PC-9 (cell line): ENCODE measurements at regions not wholly inside any gene's neighbourhood (a gene's known extent, or its start where the extent isn't known, plus 50 kb on each side); places are given as distances from the start of the nearest gene placed in this dataset.

Source experiments
- BruUV-seq: library from RNA; stranded (reverse); fragments of 400-500 nt; replicated peaks from 2 replicates; lab custom pipeline; 2021; lab: Mats Ljungman, UMichigan
- CTCF ChIA-PET: fragments of 300-600 bp; sonication (Branson Sonifier 250); formaldehyde crosslinking; loops from one replicate; lab custom pipeline; 2022; ENCODE audit warnings: antibody characterized with exemption; lab: Charles Lee
- POLR2A ChIA-PET: fragments of 300-600 bp; sonication (Branson Sonifier 250); formaldehyde crosslinking; loops from one replicate; lab custom pipeline; 2022; ENCODE audit warnings: antibody characterized with exemption; ENCODE audit not compliant: unreplicated experiment; lab: Charles Lee
- DNase-seq, 2 experiments: peaks; one replicate each; pipeline versions ENCODE4 v3.0.0 to v3.0.0-alpha.2; 2015 to 2022; ENCODE audit warnings: mixed read lengths in 1 of 2
- H2AFZ ChIP-seq: fragments of 200-600 bp; sonication (generic); 2 replicates; pipeline ENCODE4 v1.8.1; 2017; ENCODE audit warnings: antibody characterized with exemption
- H3F3A ChIP-seq: fragments of 200-600 bp; sonication (generic); 2 replicates; pipeline ENCODE4 v1.8.1; 2017; ENCODE audit warnings: antibody characterized with exemption, mild to moderate bottlenecking, low read depth; ENCODE audit not compliant: insufficient read depth
- H3K27ac ChIP-seq: fragments of 200-600 bp; sonication (generic); 2 replicates; pipeline ENCODE4 v1.6.1; 2016; ENCODE audit warnings: mixed run types
- H3K27me3 ChIP-seq: fragments of 200-600 bp; sonication (generic); 2 replicates; pipeline ENCODE4 v1.6.1; 2016; ENCODE audit warnings: low read depth, mixed run types; ENCODE audit not compliant: insufficient read depth
- H3K36me3 ChIP-seq: fragments of 200-600 bp; sonication (generic); 2 replicates; pipeline ENCODE4 v1.6.1; 2016; ENCODE audit warnings: low read depth, mixed run types
- H3K4me1 ChIP-seq: fragments of 200-600 bp; sonication (generic); replicated peaks from 2 replicates; pipeline ENCODE4 v1.6.1; 2016; ENCODE audit warnings: mixed run types; ENCODE audit not compliant: insufficient read depth
- H3K4me2 ChIP-seq: fragments of 200-600 bp; sonication (generic); 2 replicates; pipeline ENCODE4 v1.6.1; 2017; ENCODE audit warnings: mixed run types
- H3K4me3 ChIP-seq: fragments of 200-600 bp; sonication (generic); 2 replicates; pipeline ENCODE4 v1.6.1; 2016; ENCODE audit warnings: mixed run types
- H3K79me2 ChIP-seq: fragments of 200-600 bp; sonication (generic); 2 replicates; pipeline ENCODE4 v1.6.1; 2017; ENCODE audit warnings: low read depth, mixed run types
- H3K9me2 ChIP-seq: fragments of 200-600 bp; sonication (generic); 2 replicates; pipeline ENCODE4 v1.8.1; 2017; ENCODE audit warnings: mild to moderate bottlenecking; ENCODE audit not compliant: insufficient read depth
- H3K9me3 ChIP-seq: fragments of 200-600 bp; sonication (generic); 2 replicates; pipeline ENCODE4 v1.8.1; 2016; ENCODE audit warnings: low read depth; ENCODE audit not compliant: insufficient read depth
- H4K20me1 ChIP-seq: fragments of 200-600 bp; sonication (generic); 2 replicates; pipeline ENCODE4 v1.8.1; 2017; ENCODE audit not compliant: insufficient read depth
- EZH2 ChIP-seq: fragments of 200-600 bp; sonication (generic); IDR thresholded peaks from 2 replicates; pipeline ENCODE4 v1.8.0; 2017; ENCODE audit warnings: antibody characterized with exemption, low read depth
- intact Hi-C: fragments of 100-400 bp; cut with micrococcal nuclease; formaldehyde crosslinking; loops from one replicate; pipeline ENCODE4 v1.10.0; 2022; ENCODE audit not compliant: unreplicated experiment
- TF ChIP-seq, protein P1 (sequence below): fragments of 200-600 bp; sonication (generic); conservative IDR thresholded peaks from 2 replicates; pipeline ENCODE4 v1.6.1; 2017; ENCODE audit warnings: mixed run types, antibody characterized with exemption, mild to moderate bottlenecking, moderate library complexity

DNA sequence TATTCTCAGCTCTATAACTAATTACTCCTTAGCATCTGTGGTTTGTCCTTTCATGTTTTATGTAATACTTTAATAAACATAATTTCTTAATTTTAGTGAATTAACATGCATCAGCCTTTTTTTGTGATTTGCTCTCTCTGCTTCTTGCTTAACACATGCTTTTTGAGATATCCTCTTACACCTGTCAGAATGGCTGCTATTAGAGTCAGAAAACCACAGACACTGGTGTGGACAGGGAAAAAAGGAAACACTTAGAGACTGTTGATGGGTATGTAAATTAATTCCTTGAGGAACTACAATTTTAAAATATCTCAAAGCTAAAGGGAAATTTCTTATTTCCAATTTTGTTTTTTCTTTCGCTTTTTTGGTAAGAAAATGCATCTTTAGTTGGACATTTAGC, 549.0 kb downstream of the ZNF804A start:
- Histone ChIP-seq H3K4me2 (no peak overlapping the region), H2AFZ (no peak overlapping the region), H3K27me3 (no peaks in the 10 kb centered on the region), H3K4me3 (no peak overlapping the region), H3K4me1 (no peaks in the 10 kb centered on the region), H3K9me3 (no peaks in the 10 kb centered on the region), H3K27ac (no peak overlapping the region), H3F3A (no peaks in the 10 kb centered on the region), H4K20me1 (no peaks in the 10 kb centered on the region), H3K9me2 (no peaks in the 10 kb centered on the region), H3K36me3 (no peaks in the 10 kb centered on the region), H3K79me2 (no peaks in the 10 kb centered on the region)
- intact Hi-C loops = no loop called here
- DNase-seq = no peak
- no TSS peak for BruUV-seq
- TF ChIP-seq, protein P1, sequence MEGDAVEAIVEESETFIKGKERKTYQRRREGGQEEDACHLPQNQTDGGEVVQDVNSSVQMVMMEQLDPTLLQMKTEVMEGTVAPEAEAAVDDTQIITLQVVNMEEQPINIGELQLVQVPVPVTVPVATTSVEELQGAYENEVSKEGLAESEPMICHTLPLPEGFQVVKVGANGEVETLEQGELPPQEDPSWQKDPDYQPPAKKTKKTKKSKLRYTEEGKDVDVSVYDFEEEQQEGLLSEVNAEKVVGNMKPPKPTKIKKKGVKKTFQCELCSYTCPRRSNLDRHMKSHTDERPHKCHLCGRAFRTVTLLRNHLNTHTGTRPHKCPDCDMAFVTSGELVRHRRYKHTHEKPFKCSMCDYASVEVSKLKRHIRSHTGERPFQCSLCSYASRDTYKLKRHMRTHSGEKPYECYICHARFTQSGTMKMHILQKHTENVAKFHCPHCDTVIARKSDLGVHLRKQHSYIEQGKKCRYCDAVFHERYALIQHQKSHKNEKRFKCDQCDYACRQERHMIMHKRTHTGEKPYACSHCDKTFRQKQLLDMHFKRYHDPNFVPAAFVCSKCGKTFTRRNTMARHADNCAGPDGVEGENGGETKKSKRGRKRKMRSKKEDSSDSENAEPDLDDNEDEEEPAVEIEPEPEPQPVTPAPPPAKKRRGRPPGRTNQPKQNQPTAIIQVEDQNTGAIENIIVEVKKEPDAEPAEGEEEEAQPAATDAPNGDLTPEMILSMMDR = no peak
- TF ChIP-seq EZH2 = no peak
- ChIA-PET POLR2A (no interaction called here), CTCF (no interaction called here)

DNA sequence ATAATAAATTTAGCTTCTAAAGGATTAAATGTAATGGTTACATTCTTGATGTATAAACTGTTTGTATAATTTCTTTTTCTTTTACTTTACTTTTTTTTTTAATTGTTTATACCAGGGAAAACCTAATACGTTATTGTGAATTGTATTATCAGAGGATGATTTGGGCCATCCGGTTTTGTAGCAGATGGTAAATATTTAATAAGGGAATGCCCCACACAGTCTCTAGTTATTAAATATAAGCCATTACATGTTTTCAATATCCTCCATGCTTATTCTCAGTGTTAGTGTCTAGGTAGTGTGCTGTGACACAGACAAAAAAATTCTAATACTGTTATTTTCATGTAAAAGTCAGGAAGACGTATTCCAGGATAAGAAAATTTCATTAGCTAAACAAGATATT, 553.9 kb downstream of the ZNF804A start:
- H3K79me2 ChIP-seq = no peaks in the 10 kb centered on the region
- H3K4me1 ChIP-seq = no peaks in the 10 kb centered on the region

DNA sequence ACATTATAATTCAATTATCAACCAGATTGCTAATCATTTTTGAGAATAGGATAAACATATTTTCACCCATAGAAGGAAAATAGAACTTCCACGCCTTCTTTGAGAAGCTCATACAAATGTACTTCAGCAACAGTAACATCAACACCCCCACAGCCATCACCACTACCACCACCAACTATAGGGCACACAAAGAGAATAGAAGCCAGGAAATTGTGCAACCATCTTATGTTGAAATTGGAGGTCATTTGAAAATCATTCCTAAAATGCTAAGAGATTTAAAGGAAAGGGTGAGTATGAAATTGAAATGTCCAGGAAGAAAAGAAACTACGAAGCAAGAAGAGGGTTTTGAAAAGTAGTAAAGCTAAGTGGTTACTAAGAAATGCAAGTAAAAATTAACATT, 563.4 kb downstream of the ZNF804A start:
- no peak overlapping the region for H3K27ac ChIP-seq
- no peak overlapping the region for H3K4me2 ChIP-seq
- no peaks in the 10 kb centered on the region for H3K9me3 ChIP-seq
- no peak overlapping the region for H3K4me3 ChIP-seq
- no peaks in the 10 kb centered on the region for H3K36me3 ChIP-seq
- TF ChIP-seq EZH2 = no peak
- TF ChIP-seq, protein P1 = no peak
- no peaks in the 10 kb centered on the region for H3K79me2 ChIP-seq
- CTCF ChIA-PET = no interaction called here
- POLR2A ChIA-PET = no interaction called here
- no peaks in the 10 kb centered on the region for H3K9me2 ChIP-seq
- H2AFZ ChIP-seq = no peak overlapping the region
- intact Hi-C loops = no loop called here
- BruUV-seq = no TSS peak
- H3F3A ChIP-seq = no peaks in the 10 kb centered on the region
- no peak for DNase-seq
- no peaks in the 10 kb centered on the region for H3K4me1 ChIP-seq
- no peaks in the 10 kb centered on the region for H3K27me3 ChIP-seq
- H4K20me1 ChIP-seq = no peaks in the 10 kb centered on the region

More for the DNA sequence above, 553.9 kb downstream of the ZNF804A start:
- POLR2A ChIA-PET = no interaction called here
- CTCF ChIA-PET = no interaction called here
- no peaks in the 10 kb centered on the region for H3K27me3 ChIP-seq
- H3K27ac ChIP-seq = no peak overlapping the region
- no peaks in the 10 kb centered on the region for H3K9me2 ChIP-seq
- H3K4me3 ChIP-seq = no peak overlapping the region
- H3K9me3 ChIP-seq = no peaks in the 10 kb centered on the region
- H4K20me1 ChIP-seq = no peaks in the 10 kb centered on the region
- no peaks in the 10 kb centered on the region for H3K36me3 ChIP-seq
- BruUV-seq = no TSS peak
- no peak overlapping the region for H3K4me2 ChIP-seq
- no peak for TF ChIP-seq EZH2
- TF ChIP-seq, protein P1 = no peak
- no peaks in the 10 kb centered on the region for H3F3A ChIP-seq
- DNase-seq = no peak
- intact Hi-C loops = no loop called here
- H2AFZ ChIP-seq = no peak overlapping the region
